Spinal cord (tissue), 9 donors: ENCODE measurements at regions not wholly inside any gene's neighbourhood (a gene's known extent, or its start where the extent isn't known, plus 50 kb on each side); places are given as distances from the start of the nearest gene placed in this dataset.

Source experiments
- DNase-seq, 6 donors: peaks; one replicate each; pipeline versions ENCODE4 v3.0.0 to v3.0.0-alpha.2; 2013 to 2015; ENCODE audit warnings: low spot score in 6 of 6, low read depth in 4 of 6
- H3K27ac ChIP-seq: one replicate; pipeline ENCODE4 v1.5.1; 2013; ENCODE audit warnings: low read depth, low read length, control low read depth
- H3K27me3 ChIP-seq: one replicate; pipeline ENCODE4 v1.6.1; 2013; ENCODE audit warnings: low read length; ENCODE audit not compliant: control insufficient read depth, insufficient read depth
- H3K36me3 ChIP-seq: one replicate; pipeline ENCODE4 v1.6.1; 2013; ENCODE audit warnings: low read length; ENCODE audit not compliant: control insufficient read depth, insufficient read depth
- H3K4me1 ChIP-seq: one replicate; pipeline ENCODE4 v1.6.1; 2013; ENCODE audit warnings: low read length; ENCODE audit not compliant: control insufficient read depth, insufficient read depth
- H3K4me3 ChIP-seq: one replicate; pipeline ENCODE4 v1.5.1; 2013; ENCODE audit warnings: low read depth, low read length, control low read depth
- H3K9me3 ChIP-seq: one replicate; pipeline ENCODE4 v1.6.1; 2013; ENCODE audit warnings: low read length; ENCODE audit not compliant: control insufficient read depth, insufficient read depth
- WGBS: methylation state at CpG from one replicate; pipeline ENCODE4 v1.1.5; 2013; ENCODE audit warnings: missing lambda C conversion rate; ENCODE audit not compliant: insufficient coverage; 5-methylcytosine and 5-hydroxymethylcytosine counted together
- donor health status: healthy.

GRCh38 chr17:71063127-71063526, 893.8 kb downstream of the KCNJ2 start:
- WGBS, result no CpG with 5 or more reads among the region's 2 CpGs
- H3K9me3 ChIP-seq, result no peaks in the 10 kb centered on the region
- DNase-seq, result peak in 1 of 6 donors; percentile 3

GRCh38 chr17:71063559-71063958, 894.2 kb downstream of the KCNJ2 start:
- Histone ChIP-seq H3K27me3 (no peaks in the 10 kb centered on the region), H3K4me1 (no peaks in the 10 kb centered on the region), H3K4me3 (no peak overlapping the region), H3K36me3 (no peaks in the 10 kb centered on the region), H3K27ac (no peak overlapping the region), H3K9me3 (no peaks in the 10 kb centered on the region)
- DNase-seq, result no peak
- WGBS, result no CpG with 5 or more reads among the region's 3 CpGs

More at GRCh38 chr17:71063127-71063526, 893.8 kb downstream of the KCNJ2 start:
- no peaks in the 10 kb centered on the region for H3K36me3 ChIP-seq
- H3K4me1 ChIP-seq, result no peaks in the 10 kb centered on the region
- H3K4me3 ChIP-seq, result no peak overlapping the region
- no peak overlapping the region for H3K27ac ChIP-seq
- H3K27me3 ChIP-seq, result no peaks in the 10 kb centered on the region

- Histone ChIP-seq H3K4me1 (no peaks in the 10 kb centered on the region), H3K4me3 (no peak overlapping the region), H3K36me3 (no peaks in the 10 kb centered on the region), H3K9me3 (no peaks in the 10 kb centered on the region), H3K27ac (no peak overlapping the region), H3K27me3 (no peaks in the 10 kb centered on the region)
- WGBS, result 71% methylated on average over 2 of the region's 9 CpGs
- DNase-seq, result peak in 1 of 6 donors; percentile 50
Observed at GRCh38 chr17:71067669-71068407, 898.5 kb downstream of the KCNJ2 start.

GRCh38 chr17:71068408-71068750, 899.0 kb downstream of the KCNJ2 start:
- no peak for DNase-seq
- Histone ChIP-seq H3K36me3 (no peaks in the 10 kb centered on the region), H3K4me3 (no peak overlapping the region), H3K9me3 (no peaks in the 10 kb centered on the region), H3K27me3 (no peaks in the 10 kb centered on the region), H3K4me1 (no peaks in the 10 kb centered on the region), H3K27ac (no peak overlapping the region)

- no peak overlapping the region for H3K27ac ChIP-seq
- H3K4me3 ChIP-seq, result no peak overlapping the region
- 100% methylated on average over 2 of the region's 4 CpGs for WGBS
Observed at GRCh38 chr17:71071041-71071440, 901.7 kb downstream of the KCNJ2 start.

GRCh38 chr17:71071837-71072236, 902.5 kb downstream of the KCNJ2 start:
- no peaks in the 10 kb centered on the region for H3K27me3 ChIP-seq
- no peaks in the 10 kb centered on the region for H3K9me3 ChIP-seq
- H3K36me3 ChIP-seq, result no peaks in the 10 kb centered on the region
- H3K4me1 ChIP-seq, result no peaks in the 10 kb centered on the region
- no peak for DNase-seq
- H3K27ac ChIP-seq, result no peak overlapping the region
- 89% methylated on average over 7 of the region's 10 CpGs for WGBS
- H3K4me3 ChIP-seq, result no peak overlapping the region

More at GRCh38 chr17:71071041-71071440, 901.7 kb downstream of the KCNJ2 start:
- no peak for DNase-seq
- Histone ChIP-seq H3K4me1 (no peaks in the 10 kb centered on the region), H3K9me3 (no peaks in the 10 kb centered on the region), H3K27me3 (no peaks in the 10 kb centered on the region), H3K36me3 (no peaks in the 10 kb centered on the region)

- H3K4me1 ChIP-seq, result no peaks in the 10 kb centered on the region
- no peaks in the 10 kb centered on the region for H3K9me3 ChIP-seq
- no peaks in the 10 kb centered on the region for H3K27me3 ChIP-seq
- H3K27ac ChIP-seq, result no peak overlapping the region
- 87% methylated on average over 9 of the region's 11 CpGs for WGBS
- no peaks in the 10 kb centered on the region for H3K36me3 ChIP-seq
- no peak for DNase-seq
- H3K4me3 ChIP-seq, result no peak overlapping the region
Observed at GRCh38 chr17:71080937-71081336, 911.6 kb downstream of the KCNJ2 start.

- Histone ChIP-seq H3K4me3 (no peak overlapping the region), H3K27me3 (no peaks in the 10 kb centered on the region), H3K9me3 (no peaks in the 10 kb centered on the region), H3K27ac (no peak overlapping the region), H3K36me3 (no peaks in the 10 kb centered on the region), H3K4me1 (no peaks in the 10 kb centered on the region)
- DNase-seq, result no peak
Observed at GRCh38 chr17:71081666-71082065, 912.3 kb downstream of the KCNJ2 start.

- no peaks in the 10 kb centered on the region for H3K27me3 ChIP-seq
- no peak for DNase-seq
- no peaks in the 10 kb centered on the region for H3K4me1 ChIP-seq
- no peaks in the 10 kb centered on the region for H3K9me3 ChIP-seq
- H3K36me3 ChIP-seq, result no peaks in the 10 kb centered on the region
- no peak overlapping the region for H3K4me3 ChIP-seq
- no peak overlapping the region for H3K27ac ChIP-seq
- 62% methylated on average over 2 of the region's 5 CpGs for WGBS
Observed at GRCh38 chr17:71084219-71084618, 914.9 kb downstream of the KCNJ2 start.

- no peaks in the 10 kb centered on the region for H3K36me3 ChIP-seq
- no peaks in the 10 kb centered on the region for H3K4me1 ChIP-seq
- H3K27ac ChIP-seq, result no peak overlapping the region
- no peaks in the 10 kb centered on the region for H3K27me3 ChIP-seq
- no peaks in the 10 kb centered on the region for H3K9me3 ChIP-seq
- no peak for DNase-seq
- WGBS, result 100% methylated on average over 3 of the region's 3 CpGs
- H3K4me3 ChIP-seq, result no peak overlapping the region
Observed at GRCh38 chr17:71084838-71085237, 915.5 kb downstream of the KCNJ2 start.
